ENCODE measurements at regions not wholly inside any gene's neighbourhood (a gene's known extent, or its start where the extent isn't known, plus 50 kb on each side); places are given as distances from the start of the nearest gene placed in this dataset.

- DNase-seq (ENCODE audit: low read depth, low spot score) (no peak), FAIRE-seq (no peak)
- H3K4me3 ChIP-seq (replicated peaks in 1 of 3; ENCODE audit: insufficient read depth in 1 of 3, low read depth in 1 of 3, low read length in 3 of 3), result no peak overlapping the region
- H3K27me3 ChIP-seq (ENCODE audit: control insufficient read depth in 2 of 2, insufficient read depth in 2 of 2, low read length in 2 of 2), result no peaks in the 10 kb centered on the region
- H3K36me3 ChIP-seq (ENCODE audit: control insufficient read depth in 2 of 2, extremely low read depth in 1 of 2, insufficient read depth in 2 of 2, low read length in 2 of 2), result no peaks in the 10 kb centered on the region
- ChIA-PET POLR2A (no interaction called here), CTCF (no interaction called here)
- H3K4me2 ChIP-seq (ENCODE audit: insufficient read depth, low read length), result no peak overlapping the region
- H4K20me1 ChIP-seq (replicated peaks; ENCODE audit: control insufficient read depth, extremely low read depth, insufficient read depth, low read length), result no peaks in the 10 kb centered on the region
- intact Hi-C loops (cut with micrococcal nuclease) (no loop called here), dilution Hi-C loops (cut with MboI; ENCODE audit: extremely low pct_ligation_motif_present, low sequenced_read_pairs) (no loop called here)
- TF ChIP-seq GATA2 (IDR thresholded peaks at IDR 0.05; ENCODE audit: insufficient read depth, insufficient read length, low read depth, low read length) (no peak), POLR2A (IDR thresholded peaks at IDR 0.05; ENCODE audit: low read depth, low read length) (no peak)
- H3K27ac ChIP-seq (ENCODE audit: insufficient read depth, low read depth, low read length), result no peak overlapping the region
- H3K79me2 ChIP-seq (ENCODE audit: control insufficient read depth, insufficient read depth, low read length), result no peaks in the 10 kb centered on the region
- no TSS peak for BruUV-seq (replicated peaks)
- no peaks in the 10 kb centered on the region for H3K9me1 ChIP-seq (replicated peaks; ENCODE audit: control insufficient read depth, extremely low read depth, insufficient read depth, low read length)
- no peak overlapping the region for H2AFZ ChIP-seq (ENCODE audit: low read depth, low read length)
- peaks cover 2% of the 10 kb centered on the region for H3K9me3 ChIP-seq (replicated peaks; ENCODE audit: control insufficient read depth, insufficient read depth, low read length)
- no peaks in the 10 kb centered on the region for H3K4me1 ChIP-seq (ENCODE audit: control insufficient read depth, extremely low read depth, insufficient read depth, low read length)
- H3K9ac ChIP-seq (replicated peaks; ENCODE audit: extremely low read depth, insufficient read depth, low read length), result no peak overlapping the region
These were observed 1085.5 kb downstream of the SORCS1 start for GRCh38 chr10:106078895-106079576.

- Histone ChIP-seq H3K9ac (replicated peaks; ENCODE audit: extremely low read depth, insufficient read depth, low read length) (no peak overlapping the region), H3K36me3 (ENCODE audit: control insufficient read depth in 2 of 2, extremely low read depth in 1 of 2, insufficient read depth in 2 of 2, low read length in 2 of 2) (no peaks in the 10 kb centered on the region), H3K4me3 (replicated peaks in 1 of 3; ENCODE audit: insufficient read depth in 1 of 3, low read depth in 1 of 3, low read length in 3 of 3) (no peak overlapping the region), H3K79me2 (ENCODE audit: control insufficient read depth, insufficient read depth, low read length) (no peaks in the 10 kb centered on the region), H3K27me3 (ENCODE audit: control insufficient read depth in 2 of 2, insufficient read depth in 2 of 2, low read length in 2 of 2) (no peaks in the 10 kb centered on the region), H3K9me3 (replicated peaks; ENCODE audit: control insufficient read depth, insufficient read depth, low read length) (peaks cover 4% of the 10 kb centered on the region), H3K4me2 (ENCODE audit: insufficient read depth, low read length) (no peak overlapping the region), H2AFZ (ENCODE audit: low read depth, low read length) (no peak overlapping the region), H3K4me1 (ENCODE audit: control insufficient read depth, extremely low read depth, insufficient read depth, low read length) (no peaks in the 10 kb centered on the region), H3K9me1 (replicated peaks; ENCODE audit: control insufficient read depth, extremely low read depth, insufficient read depth, low read length) (no peaks in the 10 kb centered on the region), H3K27ac (ENCODE audit: insufficient read depth, low read depth, low read length) (no peak overlapping the region), H4K20me1 (replicated peaks; ENCODE audit: control insufficient read depth, extremely low read depth, insufficient read depth, low read length) (no peaks in the 10 kb centered on the region)
- no peak for DNase-seq (ENCODE audit: low read depth, low spot score)
- no peak for TF ChIP-seq MYC (IDR thresholded peaks at IDR 0.05; ENCODE audit: low read depth, low read length)
- TF ChIP-seq EZH2 (IDR thresholded peaks at IDR 0.05; ENCODE audit: borderline replicate concordance, low read depth, low read length, severe bottlenecking), result no peak
- TF ChIP-seq CTCF (IDR thresholded peaks at IDR 0.05; ENCODE audit: extremely low read depth in 1 of 2, insufficient read depth in 1 of 2, low read depth in 1 of 2, low read length in 2 of 2), result no peak
- TF ChIP-seq POLR2AphosphoS5 (IDR thresholded peaks at IDR 0.05; ENCODE audit: insufficient read depth, low read depth, low read length), result no peak
- no peak for TF ChIP-seq MAX (IDR thresholded peaks at IDR 0.05; ENCODE audit: insufficient read depth, insufficient read length)
- TF ChIP-seq GATA2 (IDR thresholded peaks at IDR 0.05; ENCODE audit: insufficient read depth, insufficient read length, low read depth, low read length), result no peak
- no peak for TF ChIP-seq POLR2A (IDR thresholded peaks at IDR 0.05; ENCODE audit: low read depth, low read length)
- no peak for TF ChIP-seq JUN (IDR thresholded peaks at IDR 0.05; ENCODE audit: borderline replicate concordance, insufficient read depth, insufficient read length, low read depth)
- no peak for TF ChIP-seq FOS (IDR thresholded peaks at IDR 0.05; ENCODE audit: borderline replicate concordance, insufficient read depth, low read length)
- no TSS peak for BruUV-seq (replicated peaks)
- CTCF ChIA-PET, result no interaction called here
- FAIRE-seq, result no peak
- intact Hi-C loops (cut with micrococcal nuclease), result no loop called here
- POLR2A ChIA-PET, result no interaction called here
- dilution Hi-C loops (cut with MboI; ENCODE audit: extremely low pct_ligation_motif_present, low sequenced_read_pairs), result no loop called here
These were observed 1088.0 kb downstream of the SORCS1 start for GRCh38 chr10:106076496-106076895.

Data from endothelial cell of umbilical vein (primary cell).